Trophoblast cell (in vitro differentiated cells and primary cell): ENCODE measurements at regions not wholly inside any gene's neighbourhood (a gene's known extent, or its start where the extent isn't known, plus 50 kb on each side); places are given as distances from the start of the nearest gene placed in this dataset.

Experiments used
- DNase-seq, 2 donors: peaks; one replicate each; pipeline ENCODE4 v3.0.0-alpha.2; 2016
- H2AFZ ChIP-seq: 2 replicates; pipeline ENCODE4 v1.6.1; 2013; ENCODE audit warnings: low read length, moderate library complexity, mild to moderate bottlenecking; ENCODE audit not compliant: insufficient read depth, poor library complexity
- H2AK5ac ChIP-seq: 2 replicates; pipeline ENCODE4 v1.6.1; 2013; ENCODE audit warnings: mild to moderate bottlenecking, low read length
- H2BK120ac ChIP-seq: 2 replicates; pipeline ENCODE4 v1.6.1; 2013; ENCODE audit warnings: low read length, mild to moderate bottlenecking, moderate library complexity; ENCODE audit not compliant: insufficient read depth, poor library complexity
- H2BK12ac ChIP-seq: 2 replicates; pipeline ENCODE4 v1.6.1; 2013; ENCODE audit warnings: mild to moderate bottlenecking, low read length, moderate library complexity
- H2BK5ac ChIP-seq: 2 replicates; pipeline ENCODE4 v1.6.1; 2013; ENCODE audit warnings: low read length, low read depth, moderate library complexity, mild to moderate bottlenecking; ENCODE audit not compliant: poor library complexity
- H3K14ac ChIP-seq: 2 replicates; pipeline ENCODE4 v1.6.1; 2013; ENCODE audit warnings: mild to moderate bottlenecking, low read length
- H3K18ac ChIP-seq: 2 replicates; pipeline ENCODE4 v1.6.1; 2013; ENCODE audit warnings: mild to moderate bottlenecking, low read length
- H3K23ac ChIP-seq: 2 replicates; pipeline ENCODE4 v1.6.1; 2013; ENCODE audit warnings: low read length
- H3K27ac ChIP-seq: 2 replicates; pipeline ENCODE4 v1.5.1; 2013; ENCODE audit warnings: low read depth, mild to moderate bottlenecking, inconsistent platforms, low read length, moderate library complexity
- H3K27me3 ChIP-seq: 2 replicates; pipeline ENCODE4 v1.6.1; 2013; ENCODE audit warnings: inconsistent platforms, mild to moderate bottlenecking, low read length, moderate library complexity; ENCODE audit not compliant: insufficient read depth
- H3K36me3 ChIP-seq, 2 experiments: 1 replicate in 1 of 2; 2 replicates in 1 of 2; pipeline ENCODE4 v1.6.1; 2013; ENCODE audit warnings: low read length in 2 of 2, mild to moderate bottlenecking in 2 of 2, moderate library complexity in 1 of 2; ENCODE audit not compliant: insufficient read depth in 2 of 2, control insufficient read depth in 1 of 2
- H3K4ac ChIP-seq: 2 replicates; pipeline ENCODE4 v1.6.1; 2013; ENCODE audit warnings: low read depth, mild to moderate bottlenecking, low read length, moderate library complexity
- H3K4me1 ChIP-seq, 2 experiments: 1 replicate in 1 of 2; 2 replicates in 1 of 2; pipeline ENCODE4 v1.6.1; 2013; ENCODE audit warnings: low read length in 2 of 2, mild to moderate bottlenecking in 2 of 2, moderate library complexity in 1 of 2; ENCODE audit not compliant: insufficient read depth in 2 of 2, control insufficient read depth in 1 of 2
- H3K4me2 ChIP-seq: 2 replicates; pipeline ENCODE4 v1.6.1; 2013; ENCODE audit warnings: inconsistent platforms, mild to moderate bottlenecking, low read length, moderate library complexity
- H3K4me3 ChIP-seq: 2 replicates; pipeline ENCODE4 v1.5.1; 2013; ENCODE audit warnings: mild to moderate bottlenecking, low read depth, low read length, inconsistent platforms
- H3K79me1 ChIP-seq: one replicate; pipeline ENCODE4 v1.6.1; 2013; ENCODE audit warnings: low read length
- H3K79me2 ChIP-seq: 2 replicates; pipeline ENCODE4 v1.6.1; 2013; ENCODE audit warnings: low read length, mild to moderate bottlenecking; ENCODE audit not compliant: control insufficient read depth, insufficient read depth, poor library complexity
- H3K9ac ChIP-seq: 2 replicates; pipeline ENCODE4 v1.6.1; 2013; ENCODE audit warnings: mild to moderate bottlenecking, low read length
- H3K9me3 ChIP-seq: 2 replicates; pipeline ENCODE4 v1.6.1; 2013; ENCODE audit warnings: low read depth, mild to moderate bottlenecking, control low read depth, inconsistent platforms, low read length; ENCODE audit not compliant: insufficient read depth
- H4K12ac ChIP-seq: 2 replicates; pipeline ENCODE4 v1.6.1; 2013; ENCODE audit warnings: low read depth, mild to moderate bottlenecking, low read length, moderate library complexity
- H4K8ac ChIP-seq: 2 replicates; pipeline ENCODE4 v1.6.1; 2013; ENCODE audit warnings: low read depth, mild to moderate bottlenecking, low read length, moderate library complexity
- H4K91ac ChIP-seq: one replicate; pipeline ENCODE4 v1.6.1; 2013; ENCODE audit warnings: low read depth, mild to moderate bottlenecking, low read length, moderate library complexity
- WGBS: extraction: QIAGEN DNeasy Blood & Tissue Kit; methylation state at CpG from one replicate; pipeline ENCODE4 v1.1.7; 2013; ENCODE audit warnings: missing lambda C conversion rate; ENCODE audit not compliant: insufficient read length, insufficient coverage; ENCODE audit errors: extremely low coverage; 5-methylcytosine and 5-hydroxymethylcytosine counted together

GRCh38 chr9:115391168-115391825, 273.3 kb upstream of the TNC start:
- Histone ChIP-seq H2AK5ac (no peak overlapping the region), H4K12ac (no peak overlapping the region), H4K8ac (no peak overlapping the region), H3K9ac (no peak overlapping the region), H3K79me2 (no peaks in the 10 kb centered on the region), H3K27me3 (no peaks in the 10 kb centered on the region), H2BK12ac (no peak overlapping the region), H3K14ac (no peak overlapping the region), H3K4me3 (no peak overlapping the region), H2BK120ac (no peak overlapping the region), H3K18ac (no peak overlapping the region), H3K79me1 (no peaks in the 10 kb centered on the region), H2BK5ac (no peak overlapping the region), H3K4me1 (no peaks in the 10 kb centered on the region), H3K27ac (no peak overlapping the region), H3K36me3 (no peaks in the 10 kb centered on the region), H4K91ac (no peak overlapping the region), H2AFZ (no peak overlapping the region), H3K4me2 (no peak overlapping the region), H3K4ac (no peak overlapping the region), H3K9me3 (no peaks in the 10 kb centered on the region), H3K23ac (no peak overlapping the region)
- no peak for DNase-seq
- WGBS, result no CpG with 5 or more reads among the region's 4 CpGs

- no peak overlapping the region for H3K9ac ChIP-seq
- no peak overlapping the region for H3K4me3 ChIP-seq
- no peak overlapping the region for H3K23ac ChIP-seq
- peaks cover 0 to 3% of the 10 kb centered on the region in 2 experiments for H3K4me1 ChIP-seq
- no peak overlapping the region for H2BK120ac ChIP-seq
- H2BK12ac ChIP-seq, result no peak overlapping the region
- no peaks in the 10 kb centered on the region for H3K27me3 ChIP-seq
- H3K36me3 ChIP-seq, result no peaks in the 10 kb centered on the region
- no peak overlapping the region for H3K27ac ChIP-seq
- no CpG with 5 or more reads among the region's 7 CpGs for WGBS
- H3K18ac ChIP-seq, result no peak overlapping the region
- H4K12ac ChIP-seq, result no peak overlapping the region
- no peak overlapping the region for H3K4me2 ChIP-seq
- H4K8ac ChIP-seq, result no peak overlapping the region
- no peak overlapping the region for H4K91ac ChIP-seq
- H2BK5ac ChIP-seq, result no peak overlapping the region
- DNase-seq, result no peak
- no peak overlapping the region for H2AK5ac ChIP-seq
- no peaks in the 10 kb centered on the region for H3K79me1 ChIP-seq
- no peak overlapping the region for H2AFZ ChIP-seq
- no peak overlapping the region for H3K14ac ChIP-seq
- H3K9me3 ChIP-seq, result no peaks in the 10 kb centered on the region
- H3K79me2 ChIP-seq, result no peaks in the 10 kb centered on the region
- H3K4ac ChIP-seq, result no peak overlapping the region
These were observed 276.2 kb upstream of the TNC start for GRCh38 chr9:115393976-115394775.

GRCh38 chr9:115395511-115396021, 277.6 kb upstream of the TNC start:
- Histone ChIP-seq H3K18ac (no peak overlapping the region), H3K4me3 (no peak overlapping the region), H3K9me3 (no peaks in the 10 kb centered on the region), H3K9ac (no peak overlapping the region), H2AK5ac (no peak overlapping the region), H4K8ac (no peak overlapping the region), H2BK120ac (no peak overlapping the region), H2BK5ac (no peak overlapping the region), H3K14ac (no peak overlapping the region), H3K4me2 (no peak overlapping the region), H3K23ac (no peak overlapping the region), H3K27ac (no peak overlapping the region), H2AFZ (no peak overlapping the region), H3K27me3 (no peaks in the 10 kb centered on the region), H2BK12ac (no peak overlapping the region), H4K12ac (no peak overlapping the region), H3K36me3 (no peaks in the 10 kb centered on the region), H3K79me2 (no peaks in the 10 kb centered on the region), H3K79me1 (no peaks in the 10 kb centered on the region), H3K4ac (no peak overlapping the region), H3K4me1 (peaks cover 0 to 3% of the 10 kb centered on the region in 2 experiments), H4K91ac (no peak overlapping the region)
- no CpG with 5 or more reads among the region's 1 CpG for WGBS
- DNase-seq, result no peak

- H2AK5ac ChIP-seq, result no peak overlapping the region
These were observed 278.1 kb upstream of the TNC start for GRCh38 chr9:115396071-115396529.

More at GRCh38 chr9:115396071-115396529, 278.1 kb upstream of the TNC start:
- H3K36me3 ChIP-seq, result no peaks in the 10 kb centered on the region
- DNase-seq, result no peak
- no peak overlapping the region for H2BK12ac ChIP-seq
- H3K9ac ChIP-seq, result no peak overlapping the region
- H3K4me3 ChIP-seq, result no peak overlapping the region
- no peak overlapping the region for H4K12ac ChIP-seq
- H3K14ac ChIP-seq, result no peak overlapping the region
- no peak overlapping the region for H3K23ac ChIP-seq
- no peaks in the 10 kb centered on the region for H3K79me2 ChIP-seq
- no peak overlapping the region for H3K4me2 ChIP-seq
- no peaks in the 10 kb centered on the region for H3K27me3 ChIP-seq
- H3K9me3 ChIP-seq, result no peaks in the 10 kb centered on the region
- H2AFZ ChIP-seq, result no peak overlapping the region
- peaks cover 0 to 3% of the 10 kb centered on the region in 2 experiments for H3K4me1 ChIP-seq
- no peak overlapping the region for H4K8ac ChIP-seq
- no peak overlapping the region for H2BK120ac ChIP-seq
- H4K91ac ChIP-seq, result no peak overlapping the region
- H3K4ac ChIP-seq, result no peak overlapping the region
- H3K79me1 ChIP-seq, result no peaks in the 10 kb centered on the region
- no peak overlapping the region for H3K18ac ChIP-seq
- H3K27ac ChIP-seq, result no peak overlapping the region
- H2BK5ac ChIP-seq, result no peak overlapping the region
